ENCODE measurements at regions not wholly inside any gene's neighbourhood (a gene's known extent, or its start where the extent isn't known, plus 50 kb on each side); places are given as distances from the start of the nearest gene placed in this dataset.

- Histone ChIP-seq H3K4me3 (no peak overlapping the region), H3K36me3 (no peaks in the 10 kb centered on the region), H3K27ac (no peak overlapping the region), H3K27me3 (no peaks in the 10 kb centered on the region), H3K4me2 (no peak overlapping the region), H4K20me1 (no peaks in the 10 kb centered on the region), H3K4me1 (peaks cover 7% of the 10 kb centered on the region; the same call in 1 of the 2 replicates), H3K9ac (no peak overlapping the region), H3K9me3 (no peaks in the 10 kb centered on the region)
- no peak for TF ChIP-seq Cebpa-rat (IDR thresholded peaks at IDR 0.05)
These were observed 137.3 kb downstream of the SLC30A10 start for GRCh38 chr1:219790834-219791615.

- H3K27ac ChIP-seq, result no peak overlapping the region
- H3K9me3 ChIP-seq, result no peaks in the 10 kb centered on the region
- no peak overlapping the region for H3K4me2 ChIP-seq
- no peaks in the 10 kb centered on the region for H3K4me1 ChIP-seq
- no peaks in the 10 kb centered on the region for H3K36me3 ChIP-seq
- no peaks in the 10 kb centered on the region for H3K27me3 ChIP-seq
- no peak for TF ChIP-seq Cebpa-rat (IDR thresholded peaks at IDR 0.05)
- H3K9ac ChIP-seq, result no peak overlapping the region
- H4K20me1 ChIP-seq, result no peaks in the 10 kb centered on the region
- no peak overlapping the region for H3K4me3 ChIP-seq
These were observed 139.7 kb downstream of the SLC30A10 start for GRCh38 chr1:219788700-219789099.

GRCh38 chr1:219788091-219788490, 140.3 kb downstream of the SLC30A10 start:
- Histone ChIP-seq H3K4me3 (no peak overlapping the region), H3K9me3 (no peaks in the 10 kb centered on the region), H3K27me3 (no peaks in the 10 kb centered on the region), H3K27ac (no peak overlapping the region), H3K4me1 (no peaks in the 10 kb centered on the region), H3K9ac (no peak overlapping the region), H4K20me1 (no peaks in the 10 kb centered on the region), H3K4me2 (no peak overlapping the region), H3K36me3 (no peaks in the 10 kb centered on the region)
- TF ChIP-seq Cebpa-rat (IDR thresholded peaks at IDR 0.05), result no peak

GRCh38 chr1:219784660-219785381, 143.5 kb downstream of the SLC30A10 start:
- Histone ChIP-seq H3K27me3 (no peaks in the 10 kb centered on the region), H3K9ac (no peak overlapping the region), H4K20me1 (no peaks in the 10 kb centered on the region), H3K4me3 (no peak overlapping the region), H3K27ac (no peak overlapping the region), H3K4me2 (no peak overlapping the region), H3K9me3 (no peaks in the 10 kb centered on the region), H3K36me3 (no peaks in the 10 kb centered on the region), H3K4me1 (no peaks in the 10 kb centered on the region)
- no peak for TF ChIP-seq Cebpa-rat (IDR thresholded peaks at IDR 0.05)

- Histone ChIP-seq H3K9ac (no peak overlapping the region), H3K27me3 (no peaks in the 10 kb centered on the region), H3K27ac (no peak overlapping the region), H3K36me3 (no peaks in the 10 kb centered on the region), H3K4me3 (no peak overlapping the region), H3K4me1 (no peaks in the 10 kb centered on the region), H4K20me1 (no peaks in the 10 kb centered on the region), H3K9me3 (no peaks in the 10 kb centered on the region), H3K4me2 (no peak overlapping the region)
- TF ChIP-seq Cebpa-rat (IDR thresholded peaks at IDR 0.05), result no peak
These were observed 144.6 kb downstream of the SLC30A10 start for GRCh38 chr1:219783605-219784235.

GRCh38 chr1:219782929-219783328, 145.4 kb downstream of the SLC30A10 start:
- Histone ChIP-seq H3K36me3 (no peaks in the 10 kb centered on the region), H3K27ac (no peak overlapping the region), H3K27me3 (no peaks in the 10 kb centered on the region), H3K9ac (no peak overlapping the region), H3K4me1 (no peaks in the 10 kb centered on the region), H3K9me3 (no peaks in the 10 kb centered on the region), H4K20me1 (no peaks in the 10 kb centered on the region), H3K4me2 (no peak overlapping the region), H3K4me3 (no peak overlapping the region)
- no peak for TF ChIP-seq Cebpa-rat (IDR thresholded peaks at IDR 0.05)

GRCh38 chr1:219782311-219782710, 146.0 kb downstream of the SLC30A10 start:
- H3K4me3 ChIP-seq, result no peak overlapping the region
- H3K36me3 ChIP-seq, result no peaks in the 10 kb centered on the region
- TF ChIP-seq Cebpa-rat (IDR thresholded peaks at IDR 0.05), result no peak
- H3K27ac ChIP-seq, result no peak overlapping the region
- no peaks in the 10 kb centered on the region for H3K9me3 ChIP-seq
- H3K27me3 ChIP-seq, result no peaks in the 10 kb centered on the region
- H3K9ac ChIP-seq, result no peak overlapping the region
- H4K20me1 ChIP-seq, result no peaks in the 10 kb centered on the region
- no peaks in the 10 kb centered on the region for H3K4me1 ChIP-seq
- no peak overlapping the region for H3K4me2 ChIP-seq

- no peaks in the 10 kb centered on the region for H3K36me3 ChIP-seq
- no peak overlapping the region for H3K4me2 ChIP-seq
- H3K9ac ChIP-seq, result no peak overlapping the region
- TF ChIP-seq Cebpa-rat (IDR thresholded peaks at IDR 0.05), result no peak
- H3K9me3 ChIP-seq, result no peaks in the 10 kb centered on the region
- H3K27ac ChIP-seq, result no peak overlapping the region
- no peaks in the 10 kb centered on the region for H3K27me3 ChIP-seq
- no peaks in the 10 kb centered on the region for H3K4me1 ChIP-seq
- no peak overlapping the region for H3K4me3 ChIP-seq
- no peaks in the 10 kb centered on the region for H4K20me1 ChIP-seq
These were observed 146.9 kb downstream of the SLC30A10 start for GRCh38 chr1:219781491-219781890.

- H3K27ac ChIP-seq, result no peak overlapping the region
- no peaks in the 10 kb centered on the region for H3K27me3 ChIP-seq
- H3K4me3 ChIP-seq, result no peak overlapping the region
- no peak overlapping the region for H3K4me2 ChIP-seq
- H3K4me1 ChIP-seq, result peaks cover 6% of the 10 kb centered on the region
- no peaks in the 10 kb centered on the region for H3K36me3 ChIP-seq
- H4K20me1 ChIP-seq, result no peaks in the 10 kb centered on the region
- no peak overlapping the region for H3K9ac ChIP-seq
- no peaks in the 10 kb centered on the region for H3K9me3 ChIP-seq
- TF ChIP-seq Cebpa-rat (IDR thresholded peaks at IDR 0.05), result no peak
These were observed 149.5 kb downstream of the SLC30A10 start for GRCh38 chr1:219778793-219779369.

- Histone ChIP-seq H3K27me3 (no peaks in the 10 kb centered on the region), H3K36me3 (no peaks in the 10 kb centered on the region), H4K20me1 (no peaks in the 10 kb centered on the region), H3K9ac (no peak overlapping the region), H3K4me2 (no peak overlapping the region), H3K27ac (no peak overlapping the region), H3K9me3 (no peaks in the 10 kb centered on the region), H3K4me3 (no peak overlapping the region), H3K4me1 (peaks cover 14% of the 10 kb centered on the region)
- TF ChIP-seq Cebpa-rat (IDR thresholded peaks at IDR 0.05), result no peak
These were observed 150.2 kb downstream of the SLC30A10 start for GRCh38 chr1:219778110-219778509.
